ENCODE measurements at regions not wholly inside any gene's neighbourhood (a gene's known extent, or its start where the extent isn't known, plus 50 kb on each side); places are given as distances from the start of the nearest gene placed in this dataset.

- TF ChIP-seq CTCF (conservative IDR thresholded peaks at IDR 0.05 in 1 of 2, IDR thresholded peaks at IDR 0.05 in 1 of 2; ENCODE audit: low read depth in 1 of 2, low read length in 2 of 2) (no peak), EZH2 (IDR thresholded peaks at IDR 0.05; ENCODE audit: low read length, missing control alignments) (no peak)
Measured at GRCh38 chr10:47188156-47188555, 111.8 kb upstream of the GDF10 start.

Data from fibroblast of lung (primary cell).